GM20000 (cell line): ENCODE measurements at regions not wholly inside any gene's neighbourhood (a gene's known extent, or its start where the extent isn't known, plus 50 kb on each side); places are given as distances from the start of the nearest gene placed in this dataset.

Source experiments
- DNase-seq: peaks from one replicate; pipeline ENCODE4 v3.0.0; 2012; ENCODE audit warnings: low spot score
- TF ChIP-seq, protein P1 (sequence below): IDR thresholded peaks from 2 replicates; pipeline ENCODE4 v1.5.1; 2012; ENCODE audit warnings: mild to moderate bottlenecking, control low read depth; ENCODE audit errors: extremely low read depth, missing control alignments

DNA sequence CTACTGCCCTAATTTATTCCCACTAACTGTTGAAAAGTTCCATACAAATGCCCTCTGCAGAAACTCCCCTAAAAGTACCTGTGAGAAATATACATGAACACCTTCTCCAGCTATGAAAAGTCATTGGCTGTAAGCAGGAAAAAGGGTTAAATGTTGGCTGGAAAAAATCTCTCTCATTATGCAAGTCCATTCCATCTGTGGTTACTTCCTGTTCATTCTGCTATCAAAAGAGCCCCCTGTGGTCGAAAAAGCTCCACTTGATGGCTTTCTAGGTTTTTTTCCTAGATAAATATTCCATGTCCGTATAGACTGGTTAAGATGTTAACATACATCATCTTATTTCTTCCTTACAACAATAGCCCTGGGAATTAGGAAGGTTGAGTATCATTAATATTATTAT, 56.2 kb upstream of the AKAP13 start:
- TF ChIP-seq, protein P1, sequence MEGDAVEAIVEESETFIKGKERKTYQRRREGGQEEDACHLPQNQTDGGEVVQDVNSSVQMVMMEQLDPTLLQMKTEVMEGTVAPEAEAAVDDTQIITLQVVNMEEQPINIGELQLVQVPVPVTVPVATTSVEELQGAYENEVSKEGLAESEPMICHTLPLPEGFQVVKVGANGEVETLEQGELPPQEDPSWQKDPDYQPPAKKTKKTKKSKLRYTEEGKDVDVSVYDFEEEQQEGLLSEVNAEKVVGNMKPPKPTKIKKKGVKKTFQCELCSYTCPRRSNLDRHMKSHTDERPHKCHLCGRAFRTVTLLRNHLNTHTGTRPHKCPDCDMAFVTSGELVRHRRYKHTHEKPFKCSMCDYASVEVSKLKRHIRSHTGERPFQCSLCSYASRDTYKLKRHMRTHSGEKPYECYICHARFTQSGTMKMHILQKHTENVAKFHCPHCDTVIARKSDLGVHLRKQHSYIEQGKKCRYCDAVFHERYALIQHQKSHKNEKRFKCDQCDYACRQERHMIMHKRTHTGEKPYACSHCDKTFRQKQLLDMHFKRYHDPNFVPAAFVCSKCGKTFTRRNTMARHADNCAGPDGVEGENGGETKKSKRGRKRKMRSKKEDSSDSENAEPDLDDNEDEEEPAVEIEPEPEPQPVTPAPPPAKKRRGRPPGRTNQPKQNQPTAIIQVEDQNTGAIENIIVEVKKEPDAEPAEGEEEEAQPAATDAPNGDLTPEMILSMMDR: no peak
- DNase-seq: no peak

DNA sequence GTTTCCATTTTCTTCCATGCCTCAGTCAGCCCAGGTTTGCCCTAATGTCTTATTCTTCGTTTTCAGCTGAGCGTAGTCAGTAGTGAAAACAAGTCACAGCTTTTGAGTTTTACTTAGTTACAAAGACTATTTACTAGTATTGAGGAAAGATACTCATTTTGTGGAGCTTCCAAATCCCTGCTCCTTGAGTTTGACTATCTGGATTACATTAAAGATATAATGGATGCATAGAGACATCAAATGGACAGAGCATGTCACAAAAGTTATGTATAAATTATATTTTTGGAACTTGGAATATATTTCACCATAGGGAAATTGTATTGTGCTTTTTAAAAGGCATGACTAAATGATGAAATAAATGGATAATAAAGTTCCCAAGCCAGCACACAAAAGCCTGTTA, 54.6 kb upstream of the AKAP13 start:
- TF ChIP-seq, protein P1: no peak
- DNase-seq: no peak

DNA sequence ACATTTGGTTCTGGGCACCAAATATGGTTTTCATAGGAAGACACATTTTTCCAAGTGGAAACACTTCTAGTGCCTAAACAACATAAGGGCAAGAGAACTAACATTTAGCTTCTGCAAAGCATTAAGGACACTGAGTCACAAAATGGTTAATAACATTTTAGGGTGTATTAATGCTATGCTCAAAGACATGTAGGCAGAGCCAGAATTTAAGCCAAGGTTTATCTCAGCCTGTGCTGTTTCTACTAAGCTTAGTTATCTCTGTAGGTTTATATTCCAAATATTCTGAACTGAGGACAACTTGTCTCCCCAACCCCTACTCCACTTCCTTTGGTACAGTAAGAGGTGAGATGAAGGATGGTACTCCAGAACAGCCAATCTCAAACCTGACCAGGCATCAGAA, 54.1 kb upstream of the AKAP13 start:
- no peak for DNase-seq
- TF ChIP-seq, protein P1: no peak

DNA sequence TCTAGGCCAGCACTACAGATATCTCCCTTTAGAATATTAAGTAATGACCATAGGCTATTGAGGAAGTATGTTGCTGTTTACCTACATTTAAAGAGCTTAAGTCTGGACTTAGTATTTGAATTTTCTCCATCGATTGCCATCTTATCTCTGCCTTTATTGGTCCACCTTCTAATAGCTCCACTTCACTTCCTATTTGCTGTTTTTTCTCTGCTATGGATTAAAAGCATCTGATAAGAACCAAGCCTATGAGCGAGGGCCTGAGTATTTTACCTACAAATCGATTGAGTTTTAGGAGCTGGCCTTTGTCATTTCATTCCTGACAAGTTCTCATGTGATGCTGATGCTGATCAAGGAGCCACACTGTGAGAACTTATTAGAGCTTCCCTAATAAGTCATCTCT, 52.6 kb upstream of the AKAP13 start:
- no peak for DNase-seq
- TF ChIP-seq, protein P1: no peak

DNA sequence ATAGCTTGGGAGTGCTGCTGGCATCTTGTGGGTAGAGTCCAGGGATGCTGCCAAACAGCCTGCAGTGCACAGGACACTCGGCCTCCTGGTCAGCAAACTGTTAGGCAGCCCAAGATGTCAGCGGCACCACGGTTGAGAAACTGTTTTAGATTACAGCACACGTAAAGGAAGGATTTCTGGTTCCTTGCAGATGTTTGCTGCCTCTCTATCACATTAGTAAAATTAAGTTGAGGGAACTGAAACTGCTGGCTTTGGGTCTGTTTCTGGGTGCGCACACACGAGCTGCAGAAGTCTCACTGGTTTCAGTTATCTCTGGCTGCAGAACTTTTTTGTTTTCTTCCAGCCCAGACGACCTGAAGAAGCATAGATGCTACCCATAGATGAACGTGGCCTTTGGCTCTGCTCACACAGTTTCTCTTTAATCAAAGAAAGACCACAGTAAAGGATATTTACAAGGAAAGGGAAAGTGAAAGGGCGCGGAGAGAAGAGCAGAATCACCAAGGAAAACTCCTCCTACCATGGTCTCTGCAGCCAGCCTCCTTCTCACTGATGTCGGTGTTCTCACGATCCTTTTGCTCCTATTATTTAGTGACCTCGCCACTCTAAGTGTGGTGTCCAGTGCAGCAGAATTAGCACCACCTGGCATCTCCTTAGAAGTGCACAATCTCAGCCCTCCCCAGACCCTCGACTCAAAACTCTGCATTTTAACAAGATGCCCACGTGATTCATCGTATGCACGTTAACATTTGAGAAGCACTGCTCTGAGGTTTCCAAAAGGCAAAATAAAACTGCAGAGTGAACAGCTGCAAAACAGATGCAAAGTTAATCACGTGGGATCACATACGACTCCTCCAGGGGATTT, 50.6 kb upstream of the AKAP13 start:
- TF ChIP-seq, protein P1: no peak
- peak; percentile 68 for DNase-seq
